ENCODE measurements at regions not wholly inside any gene's neighbourhood (a gene's known extent, or its start where the extent isn't known, plus 50 kb on each side); places are given as distances from the start of the nearest gene placed in this dataset.

- Histone ChIP-seq H3K4me3 (no peak overlapping the region), H3K4me2 (no peak overlapping the region), H3K4me1 (no peaks in the 10 kb centered on the region), H3K9me3 (no peaks in the 10 kb centered on the region), H3K27ac (no peak overlapping the region)
- no peak for FAIRE-seq
- DNase-seq (ENCODE audit: low read depth in 1 of 2, low spot score in 1 of 2) = no peak
- 34% methylated on average over 7 of the region's 7 CpGs for WGBS (ENCODE audit: missing lambda C conversion rate)
- TF ChIP-seq FOSL2 (IDR thresholded peaks at IDR 0.05) (no peak), FOSL2 (CRISPR knock-in tag; IDR thresholded peaks at IDR 0.05) (no peak), RFX5 (IDR thresholded peaks at IDR 0.05) (no peak), POLR2A (IDR thresholded peaks at IDR 0.05; ENCODE audit: low read length) (no peak), HOXB5 (CRISPR knock-in tag; IDR thresholded peaks at IDR 0.05) (no peak), CEBPB (IDR thresholded peaks at IDR 0.05) (no peak), EP300 (IDR thresholded peaks at IDR 0.05) (no peak), ESRRA (IDR thresholded peaks at IDR 0.05; ENCODE audit: borderline replicate concordance, low read length) (no peak), MAZ (IDR thresholded peaks at IDR 0.05; ENCODE audit: borderline replicate concordance, low read depth, low read length) (no peak), RCOR1 (IDR thresholded peaks at IDR 0.05; ENCODE audit: low read depth, low read length) (no peak), POLR2AphosphoS2 (conservative IDR thresholded peaks at IDR 0.05; ENCODE audit: low read length) (no peak), KDM1A (IDR thresholded peaks at IDR 0.05; ENCODE audit: low read depth) (no peak), KDM5A (IDR thresholded peaks at IDR 0.05) (no peak), RNF2 (IDR thresholded peaks at IDR 0.05; ENCODE audit: borderline replicate concordance, low read depth) (no peak), BCL3 (IDR thresholded peaks at IDR 0.05) (no peak)
- ChIA-PET CTCF (no interaction called here), POLR2A (no interaction called here)
- ATAC-seq = no peak
These were observed 662.8 kb downstream of the TLL1 start for GRCh38 chr4:166535865-166536264.

GRCh38 chr4:166538491-166539005, 665.5 kb downstream of the TLL1 start:
- ChIA-PET CTCF (no interaction called here), POLR2A (no interaction called here)
- Histone ChIP-seq H3K4me2 (no peak overlapping the region), H3K9me3 (no peaks in the 10 kb centered on the region), H3K4me3 (no peak overlapping the region), H3K4me1 (no peaks in the 10 kb centered on the region), H3K27ac (no peak overlapping the region)
- TF ChIP-seq HOXA7 (CRISPR knock-in tag; IDR thresholded peaks at IDR 0.05) (no peak), NR3C1 (IDR thresholded peaks at IDR 0.05) (no peak), EP300 (IDR thresholded peaks at IDR 0.05) (no peak), FOSL2 (IDR thresholded peaks at IDR 0.05) (no peak), FOSL2 (CRISPR knock-in tag; IDR thresholded peaks at IDR 0.05) (no peak), NFE2L2 (conservative IDR thresholded peaks at IDR 0.05; ENCODE audit: low read length) (no peak), PBX3 (IDR thresholded peaks at IDR 0.05) (no peak), KDM5A (IDR thresholded peaks at IDR 0.05) (no peak), POLR2A (IDR thresholded peaks at IDR 0.05; ENCODE audit: low read length) (no peak), NPAS2 (CRISPR knock-in tag; IDR thresholded peaks at IDR 0.05; ENCODE audit: borderline replicate concordance) (no peak), ATOH8 (CRISPR knock-in tag; IDR thresholded peaks at IDR 0.05; ENCODE audit: low read depth) (no peak), RNF2 (IDR thresholded peaks at IDR 0.05; ENCODE audit: borderline replicate concordance, low read depth) (no peak), CBX8 (IDR thresholded peaks at IDR 0.05) (no peak), FOXS1 (CRISPR knock-in tag; IDR thresholded peaks at IDR 0.05) (no peak), USF2 (IDR thresholded peaks at IDR 0.05) (no peak)
- WGBS (ENCODE audit: missing lambda C conversion rate) = 46% methylated on average over 2 of the region's 2 CpGs
- ATAC-seq (no peak), FAIRE-seq (no peak), DNase-seq (ENCODE audit: low read depth in 1 of 2, low spot score in 1 of 2) (no peak)
